Kidney (tissue), 13 donors: ENCODE measurements at regions not wholly inside any gene's neighbourhood (a gene's known extent, or its start where the extent isn't known, plus 50 kb on each side); places are given as distances from the start of the nearest gene placed in this dataset.
A peak's percentile ranks its signal among the peaks of the same experiment; 100 is the strongest.

ENCODE experiments used
- DNase-seq, 5 donors: peaks; one replicate each; pipeline ENCODE4 v3.0.0-alpha.2; 2013 to 2020
- FAIRE-seq: peaks from 2 replicates; lab custom pipeline; 2012; peaks lifted over from hg19 to GRCh38; lab: Jason Lieb, UNC
- H3K27ac ChIP-seq, 2 donors: one replicate each; pipeline ENCODE4 v1.7.0; 2013; ENCODE audit warnings: low read depth in 2 of 2, low read length in 2 of 2, inconsistent platforms in 1 of 2
- H3K27me3 ChIP-seq: one replicate; pipeline ENCODE4 v1.7.1; 2013; ENCODE audit warnings: low read length, inconsistent platforms; ENCODE audit not compliant: control insufficient read depth, insufficient read depth
- H3K36me3 ChIP-seq, 3 donors: one replicate each; pipeline versions ENCODE4 v1.7.0 to v1.7.1; 2013; ENCODE audit warnings: low read length in 3 of 3, control low read depth in 1 of 3, inconsistent platforms in 1 of 3; ENCODE audit not compliant: insufficient read depth in 3 of 3, control insufficient read depth in 2 of 3
- H3K4me1 ChIP-seq, 3 donors: one replicate each; pipeline versions ENCODE4 v1.7.0 to v1.7.1; 2013; ENCODE audit warnings: low read length in 3 of 3, inconsistent platforms in 1 of 3, low read depth in 1 of 3; ENCODE audit not compliant: control insufficient read depth in 2 of 3, insufficient read depth in 2 of 3
- H3K4me3 ChIP-seq, 3 donors: one replicate each; pipeline versions ENCODE4 v1.7.0 to v1.8.1; 2013; ENCODE audit warnings: low read length in 3 of 3, control low read depth in 1 of 3, inconsistent platforms in 1 of 3
- H3K9ac ChIP-seq, 3 donors: one replicate each; pipeline versions ENCODE4 v1.7.0 to v1.7.1; 2013; ENCODE audit warnings: low read length in 3 of 3, control low read depth in 1 of 3, inconsistent platforms in 1 of 3
- H3K9me3 ChIP-seq, 3 donors: one replicate each; pipeline versions ENCODE4 v1.7.0 to v1.7.1; 2013; ENCODE audit warnings: low read length in 3 of 3, control low read depth in 1 of 3, inconsistent platforms in 1 of 3; ENCODE audit not compliant: control insufficient read depth in 2 of 3, insufficient read depth in 1 of 3
- intact Hi-C: fragments of 100-400 bp; cut with DNase I; formaldehyde crosslinking; loops from one replicate; pipeline ENCODE4 v1.11.1; 2022
- TF ChIP-seq, protein P1 (sequence below): IDR thresholded peaks from 3 replicates; pipeline ENCODE4 v1.5.1; 2012; ENCODE audit warnings: mild to moderate bottlenecking, moderate library complexity, borderline replicate concordance; ENCODE audit not compliant: insufficient read depth; ENCODE audit errors: extremely low read depth
- donor health status: control.
- donor health status: control.
- donor health status: control.
- donor health status: control.
- donor health status: control.
- donor health status: DM: yes; HTN: yes; CAD: no.
- donor health status: Normal renal cell carcinoma (clear cell type).

DNA sequence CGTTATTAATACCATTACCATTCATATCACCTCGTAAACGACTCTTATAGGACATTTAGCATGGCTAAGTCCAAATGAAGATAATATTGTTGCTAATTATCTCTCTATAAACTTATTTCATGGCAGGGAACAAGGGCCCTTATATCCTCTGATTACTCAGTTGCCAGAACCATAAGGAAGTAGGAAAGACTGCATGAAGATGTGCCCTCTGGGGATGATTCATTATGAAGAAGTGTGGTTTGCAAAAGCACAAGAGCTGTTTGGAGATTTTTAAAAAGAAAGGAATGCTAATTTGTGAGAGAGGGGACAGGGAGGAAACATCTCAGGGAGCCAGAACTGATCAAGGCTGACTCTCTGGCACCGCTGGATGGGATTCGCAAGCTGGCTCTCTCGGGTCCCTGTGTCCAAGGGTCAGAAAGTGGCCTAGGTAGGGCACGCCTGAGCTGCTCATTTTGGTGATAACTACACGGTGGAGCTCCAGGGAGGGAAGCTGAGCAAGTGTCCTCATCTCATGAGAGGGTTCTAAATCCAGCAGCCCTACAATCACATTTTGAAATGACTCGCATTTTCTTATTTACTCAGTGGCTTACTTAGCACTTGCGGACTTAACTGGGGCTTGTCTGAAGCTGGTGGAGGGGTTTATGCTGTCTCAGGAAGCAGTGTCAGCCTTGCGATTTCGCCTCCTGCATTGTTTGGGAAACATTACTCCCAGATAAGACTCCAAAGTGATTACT, 136.8 kb downstream of the C5orf15 start:
- FAIRE-seq (no peak), DNase-seq (peak in 3 of 5 donors; percentile 7 to 12 (median 12))
- Histone ChIP-seq H3K9ac (no peak overlapping the region), H3K4me1 (peaks cover 0 to 11% (median 6%) of the 10 kb centered on the region in 3 donors), H3K4me3 (no peak overlapping the region), H3K27me3 (no peaks in the 10 kb centered on the region), H3K9me3 (no peaks in the 10 kb centered on the region), H3K27ac (no peak overlapping the region), H3K36me3 (no peaks in the 10 kb centered on the region)
- TF ChIP-seq, protein P1, sequence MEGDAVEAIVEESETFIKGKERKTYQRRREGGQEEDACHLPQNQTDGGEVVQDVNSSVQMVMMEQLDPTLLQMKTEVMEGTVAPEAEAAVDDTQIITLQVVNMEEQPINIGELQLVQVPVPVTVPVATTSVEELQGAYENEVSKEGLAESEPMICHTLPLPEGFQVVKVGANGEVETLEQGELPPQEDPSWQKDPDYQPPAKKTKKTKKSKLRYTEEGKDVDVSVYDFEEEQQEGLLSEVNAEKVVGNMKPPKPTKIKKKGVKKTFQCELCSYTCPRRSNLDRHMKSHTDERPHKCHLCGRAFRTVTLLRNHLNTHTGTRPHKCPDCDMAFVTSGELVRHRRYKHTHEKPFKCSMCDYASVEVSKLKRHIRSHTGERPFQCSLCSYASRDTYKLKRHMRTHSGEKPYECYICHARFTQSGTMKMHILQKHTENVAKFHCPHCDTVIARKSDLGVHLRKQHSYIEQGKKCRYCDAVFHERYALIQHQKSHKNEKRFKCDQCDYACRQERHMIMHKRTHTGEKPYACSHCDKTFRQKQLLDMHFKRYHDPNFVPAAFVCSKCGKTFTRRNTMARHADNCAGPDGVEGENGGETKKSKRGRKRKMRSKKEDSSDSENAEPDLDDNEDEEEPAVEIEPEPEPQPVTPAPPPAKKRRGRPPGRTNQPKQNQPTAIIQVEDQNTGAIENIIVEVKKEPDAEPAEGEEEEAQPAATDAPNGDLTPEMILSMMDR: no peak
- intact Hi-C loops: no loop called here

DNA sequence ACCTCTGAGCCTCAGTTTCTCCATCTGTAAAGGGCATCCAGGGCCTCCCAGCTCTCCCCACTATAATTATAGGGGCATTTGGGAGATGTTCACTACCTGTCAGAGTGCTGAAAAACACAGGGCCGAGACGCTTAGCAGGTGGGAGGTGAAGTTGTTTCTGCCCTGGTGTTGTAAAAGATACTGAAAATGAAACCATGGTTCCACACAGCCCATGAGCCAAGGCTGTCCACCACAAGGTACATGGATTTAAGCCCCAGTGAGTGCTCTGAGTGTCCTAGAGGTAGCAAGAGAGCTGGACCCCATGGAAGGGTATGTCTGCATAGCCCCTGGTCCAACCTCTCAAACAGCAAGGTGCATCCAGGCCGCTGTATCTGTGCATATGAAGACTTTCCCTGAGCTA, 137.5 kb downstream of the C5orf15 start:
- H3K27ac ChIP-seq: no peak overlapping the region
- no peak overlapping the region for H3K9ac ChIP-seq
- FAIRE-seq: no peak
- no peaks in the 10 kb centered on the region for H3K36me3 ChIP-seq
- DNase-seq: peak in 3 of 5 donors; percentile 4 to 6 (median 5)
- no peak overlapping the region for H3K4me3 ChIP-seq
- intact Hi-C loops: no loop called here
- H3K9me3 ChIP-seq: no peaks in the 10 kb centered on the region
- no peaks in the 10 kb centered on the region for H3K27me3 ChIP-seq
- TF ChIP-seq, protein P1: no peak
- peaks cover 0 to 19% (median 9%) of the 10 kb centered on the region in 3 donors for H3K4me1 ChIP-seq

DNA sequence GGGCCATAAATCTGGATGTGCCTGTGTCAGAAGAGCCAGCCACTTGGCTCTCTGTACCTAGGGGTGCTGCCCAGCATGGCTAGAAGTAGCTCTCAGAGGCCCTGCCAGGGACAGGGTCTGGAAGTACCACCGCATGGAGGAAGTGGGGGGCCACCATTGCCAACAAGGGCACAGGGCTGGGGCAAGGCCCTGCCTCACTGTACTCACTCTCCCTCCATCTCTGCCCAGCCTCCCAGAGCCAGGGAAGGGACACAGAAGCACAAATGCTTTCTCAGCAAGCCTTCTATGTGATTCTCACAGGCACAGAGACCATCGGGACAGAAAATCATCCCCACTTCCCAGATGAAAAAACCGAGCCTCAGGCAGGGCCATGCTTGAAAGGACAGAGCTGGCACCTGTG, 138.1 kb downstream of the C5orf15 start:
- intact Hi-C loops: no loop called here
- no peaks in the 10 kb centered on the region for H3K27me3 ChIP-seq

More for the DNA sequence above, 138.1 kb downstream of the C5orf15 start:
- H3K4me1 ChIP-seq: peaks cover 0 to 25% (median 13%) of the 10 kb centered on the region in 3 donors
- H3K27ac ChIP-seq: no peak overlapping the region
- TF ChIP-seq, protein P1: no peak
- no peak overlapping the region for H3K4me3 ChIP-seq
- no peaks in the 10 kb centered on the region for H3K9me3 ChIP-seq
- H3K9ac ChIP-seq: no peak overlapping the region
- H3K36me3 ChIP-seq: no peaks in the 10 kb centered on the region
- peak in 3 of 5 donors; percentile 4 to 57 (median 22) for DNase-seq
- no peak for FAIRE-seq
